Neural cell (in vitro differentiated cells): ENCODE measurements at regions not wholly inside any gene's neighbourhood (a gene's known extent, or its start where the extent isn't known, plus 50 kb on each side); places are given as distances from the start of the nearest gene placed in this dataset.

Experiments
- CTCF ChIP-seq: fragments of 450-650 bp; IDR thresholded peaks from 2 replicates; pipeline ENCODE4 v1.5.1; 2014; ENCODE audit warnings: antibody characterized with exemption, mild to moderate bottlenecking, moderate library complexity; ENCODE audit not compliant: poor library complexity, severe bottlenecking
- EP300 ChIP-seq: fragments of 450-650 bp; conservative IDR thresholded peaks from 2 replicates; pipeline ENCODE4 v1.6.1; 2014; ENCODE audit warnings: antibody characterized with exemption, mild to moderate bottlenecking, moderate library complexity; ENCODE audit not compliant: poor library complexity, severe bottlenecking
- MXI1 ChIP-seq: fragments of 450-650 bp; conservative IDR thresholded peaks from 2 replicates; pipeline ENCODE4 v1.6.1; 2014; ENCODE audit warnings: antibody characterized with exemption, mild to moderate bottlenecking; ENCODE audit not compliant: poor library complexity, severe bottlenecking
- POLR2AphosphoS5 ChIP-seq: IDR thresholded peaks from 2 replicates; pipeline ENCODE4 v1.6.1; 2012
- RAD21 ChIP-seq: fragments of 450-650 bp; conservative IDR thresholded peaks from 2 replicates; pipeline ENCODE4 v1.6.1; 2014; ENCODE audit warnings: antibody characterized with exemption, mild to moderate bottlenecking, moderate library complexity
- REST ChIP-seq: IDR thresholded peaks from 2 replicates; pipeline ENCODE4 v1.6.1; 2012; ENCODE audit warnings: borderline replicate concordance
- SMC3 ChIP-seq: fragments of 450-650 bp; conservative IDR thresholded peaks from 2 replicates; pipeline ENCODE4 v1.6.1; 2014; ENCODE audit warnings: antibody characterized with exemption, mild to moderate bottlenecking, moderate library complexity; ENCODE audit not compliant: poor library complexity
- TAF1 ChIP-seq: IDR thresholded peaks from 2 replicates; pipeline ENCODE4 v1.6.1; 2012; ENCODE audit warnings: low read depth

- no peak for TF ChIP-seq CTCF
- no peak for TF ChIP-seq POLR2AphosphoS5
- TF ChIP-seq SMC3: no peak
- no peak for TF ChIP-seq EP300
- TF ChIP-seq RAD21: no peak
- TF ChIP-seq TAF1: no peak
- no peak for TF ChIP-seq MXI1
- TF ChIP-seq REST: no peak
Measured at GRCh38 chr3:80492162-80492561, 724.4 kb upstream of the ROBO1 start.
